Right kidney (tissue), 1 donor: ENCODE measurements at regions not wholly inside any gene's neighbourhood (a gene's known extent, or its start where the extent isn't known, plus 50 kb on each side); places are given as distances from the start of the nearest gene placed in this dataset.
"Not testable (repeated sequence)": the region's sequence is repeated elsewhere in the genome, so short reads cannot be mapped to it uniquely, and the experiment has no call there.

Source experiments
- DNase-seq: peaks from one replicate; pipeline ENCODE4 v3.0.0-alpha.2; 2016

GRCh38 chr2:242027676-242028450 lies 158.3 kb downstream of the RTP5 start:
- no peak for DNase-seq

- DNase-seq: no peak
Measured at GRCh38 chr2:242029422-242030225, 160.1 kb downstream of the RTP5 start.

DNA sequence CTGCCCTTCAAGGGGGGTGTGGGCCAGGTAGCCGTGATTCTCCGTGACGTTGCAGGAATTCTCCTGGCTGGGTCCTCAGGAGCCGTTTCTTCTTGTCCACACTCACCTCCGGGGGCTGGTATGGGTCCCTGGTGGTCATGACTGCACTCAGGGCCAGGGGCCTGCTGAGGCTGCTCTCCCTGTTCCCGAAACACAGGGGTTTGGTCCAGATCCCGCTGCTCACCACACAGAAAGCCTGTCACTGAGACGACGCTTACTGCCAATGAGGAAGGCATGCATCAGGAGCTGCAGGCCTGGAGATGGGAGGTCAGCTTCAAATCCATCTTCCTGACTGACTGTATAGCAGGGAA lies 160.7 kb downstream of the RTP5 start:
- DNase-seq: no peak

DNA sequence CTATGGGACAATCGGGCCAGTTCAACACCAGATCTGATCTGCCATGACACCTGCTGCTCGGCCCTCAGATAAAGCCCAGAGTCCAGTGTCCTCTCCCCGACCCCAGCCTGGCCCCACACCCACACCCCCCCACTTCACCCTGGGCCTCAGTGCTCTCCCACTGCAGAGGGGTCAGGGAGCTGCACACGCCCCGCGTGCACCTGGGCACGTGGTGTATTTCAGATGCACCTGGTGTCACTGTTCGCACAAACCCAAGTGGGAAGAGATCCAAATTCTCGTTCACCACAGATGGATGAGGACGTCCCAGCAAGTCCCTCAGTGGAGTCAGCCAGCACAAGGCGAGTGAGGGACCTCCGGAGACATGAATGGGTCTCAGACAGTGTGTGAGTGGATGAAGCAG lies 161.3 kb downstream of the RTP5 start:
- DNase-seq: no peak

GRCh38 chr2:242031481-242032019 lies 162.0 kb downstream of the RTP5 start:
- DNase-seq: no peak

DNA sequence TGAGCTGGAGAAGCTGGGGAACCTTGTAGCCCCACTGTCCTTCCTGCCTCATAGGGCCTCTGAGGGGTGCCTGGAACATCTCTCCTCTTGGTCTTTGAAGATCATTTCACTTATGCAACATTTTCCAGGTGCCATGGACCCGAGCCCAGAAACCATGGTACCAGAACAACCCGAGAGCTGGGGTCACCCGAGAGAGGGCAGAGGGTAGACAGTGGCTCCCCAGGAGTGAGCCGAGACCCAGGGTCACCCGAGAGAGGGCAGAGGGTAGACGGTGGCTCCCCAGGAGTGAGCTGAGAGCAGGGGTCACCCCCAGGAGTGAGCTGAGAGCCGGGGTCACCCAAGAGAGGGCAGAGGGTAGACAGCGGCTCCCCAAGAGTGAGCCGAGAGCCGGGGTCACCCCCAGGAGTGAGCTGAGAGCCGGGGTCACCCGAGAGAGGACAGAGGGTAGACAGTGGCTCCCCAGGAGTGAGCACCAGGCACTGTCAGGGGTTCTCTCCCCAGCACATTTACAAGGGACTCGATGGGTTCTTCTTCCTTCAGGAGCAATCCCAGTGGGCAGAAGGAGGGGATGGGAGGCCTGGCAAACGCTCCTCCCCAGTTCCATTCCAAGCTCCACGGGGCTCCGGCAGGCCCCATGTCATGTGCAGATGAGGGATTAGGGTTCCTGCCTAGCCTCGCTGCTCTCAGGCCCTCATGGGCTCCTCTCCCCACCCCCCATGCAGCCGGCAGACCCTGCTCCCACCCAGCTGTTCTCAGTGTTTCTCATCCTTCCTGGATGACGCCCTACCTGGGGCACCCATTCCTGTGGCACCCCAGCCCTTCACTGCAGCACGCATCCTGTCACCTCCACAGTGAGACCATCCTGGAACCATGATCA lies 163.5 kb downstream of the RTP5 start:
- no peak for DNase-seq

GRCh38 chr2:242034138-242034537 lies 164.6 kb downstream of the RTP5 start:
- DNase-seq: no peak

DNA sequence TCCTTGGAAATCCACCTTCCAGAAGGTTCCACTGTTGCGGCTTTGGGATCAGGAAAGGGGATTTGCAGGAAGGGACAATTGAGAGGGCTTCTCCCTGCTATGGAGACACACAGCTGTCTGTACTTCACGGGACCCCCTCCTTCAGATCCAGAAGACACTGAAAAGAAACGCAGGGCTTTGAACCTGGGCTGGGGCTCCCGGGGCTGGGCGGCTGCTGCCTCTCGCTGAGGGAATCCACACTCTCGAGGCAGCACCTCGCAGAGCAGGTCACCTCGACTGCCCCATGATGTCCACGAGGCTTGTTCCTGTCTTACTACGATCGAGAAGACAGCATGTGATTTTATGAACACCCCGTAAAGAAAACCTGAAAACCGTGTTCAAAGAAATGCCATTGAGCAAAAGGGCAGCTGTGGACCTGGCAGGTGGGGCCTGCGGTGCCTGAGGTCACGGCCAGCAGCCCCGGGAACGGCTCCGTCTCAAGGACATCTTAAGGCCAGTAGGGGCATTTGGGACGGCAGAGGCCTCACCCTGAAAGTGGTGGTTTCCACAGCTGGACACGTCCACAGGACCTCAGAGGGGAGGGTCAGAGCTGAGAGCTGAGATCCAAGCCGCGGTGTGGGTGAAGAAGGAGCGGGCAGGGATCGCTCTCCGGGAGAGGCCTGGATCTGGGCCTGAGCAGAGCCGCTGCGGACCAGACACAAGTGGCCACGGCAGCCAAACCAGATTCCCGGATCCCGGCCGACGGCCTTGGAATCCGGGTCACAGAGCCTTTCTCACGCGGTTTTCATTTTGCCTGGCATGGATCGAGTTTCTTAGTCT lies 165.7 kb downstream of the RTP5 start:
- no peak for DNase-seq

- no peak for DNase-seq
Measured at GRCh38 chr2:242035858-242036652, 166.5 kb downstream of the RTP5 start.

DNA sequence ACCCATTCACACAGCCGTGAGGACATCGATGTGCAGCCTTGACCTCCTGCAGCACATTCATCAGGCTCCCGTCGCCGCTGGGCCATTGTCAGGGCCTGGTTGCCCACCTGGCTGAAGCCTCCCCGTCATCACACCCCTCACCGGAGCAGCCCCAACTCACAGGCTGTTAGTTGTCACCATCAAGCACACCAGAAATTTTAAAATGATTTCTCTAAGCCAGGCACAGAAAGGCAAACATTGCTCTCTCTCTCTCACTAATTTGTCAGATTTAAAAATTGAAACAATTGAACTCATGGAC lies 167.1 kb downstream of the RTP5 start:
- no peak for DNase-seq

- DNase-seq: no peak
Measured at GRCh38 chr2:242038166-242038927, 168.8 kb downstream of the RTP5 start.

DNA sequence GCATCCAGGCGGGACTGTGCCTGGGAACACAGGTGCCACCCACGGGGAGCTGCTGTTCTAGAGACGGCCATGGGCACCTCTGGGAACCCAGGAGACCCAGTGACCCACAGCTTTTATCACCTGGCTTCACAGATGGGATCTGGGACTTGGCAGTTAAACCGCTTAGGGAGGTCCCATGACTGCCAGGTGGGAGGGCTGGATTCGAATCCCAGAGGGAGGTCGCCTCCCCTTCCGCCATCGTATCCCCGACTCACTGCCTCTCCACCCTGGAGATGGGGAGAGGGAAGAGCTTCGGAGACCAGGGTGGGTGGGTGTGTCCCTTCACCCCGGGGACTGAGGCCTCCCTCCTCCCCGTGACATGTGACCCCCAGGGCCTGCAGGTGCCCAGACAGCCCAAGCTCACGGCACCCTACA lies 169.4 kb downstream of the RTP5 start:
- no peak for DNase-seq

GRCh38 chr2:242040303-242040655 lies 170.8 kb downstream of the RTP5 start:
- DNase-seq: no peak

GRCh38 chr2:242040681-242041080 lies 171.2 kb downstream of the RTP5 start:
- DNase-seq: no peak

DNA sequence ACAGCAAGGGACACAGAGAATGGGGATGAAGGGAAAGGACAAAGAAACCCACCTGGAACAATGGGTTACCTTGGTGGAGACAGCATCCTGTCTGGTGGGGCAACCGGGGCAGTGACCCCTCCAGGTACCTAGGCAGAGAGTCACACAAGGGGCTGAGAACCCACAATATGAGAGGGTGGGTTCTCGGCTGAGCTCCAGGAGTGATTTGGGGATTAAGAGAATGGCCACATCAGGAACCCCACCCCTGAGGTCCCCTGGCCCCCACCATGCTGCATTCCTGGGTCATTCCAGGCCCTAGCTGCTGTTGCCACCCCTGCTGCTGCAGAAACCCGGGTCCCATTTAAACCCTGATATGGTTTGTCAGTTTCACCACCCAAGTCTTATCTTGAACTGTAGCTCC lies 172.3 kb downstream of the RTP5 start:
- no peak for DNase-seq

- no peak for DNase-seq
Measured at GRCh38 chr2:242043538-242044312, 174.2 kb downstream of the RTP5 start.

DNA sequence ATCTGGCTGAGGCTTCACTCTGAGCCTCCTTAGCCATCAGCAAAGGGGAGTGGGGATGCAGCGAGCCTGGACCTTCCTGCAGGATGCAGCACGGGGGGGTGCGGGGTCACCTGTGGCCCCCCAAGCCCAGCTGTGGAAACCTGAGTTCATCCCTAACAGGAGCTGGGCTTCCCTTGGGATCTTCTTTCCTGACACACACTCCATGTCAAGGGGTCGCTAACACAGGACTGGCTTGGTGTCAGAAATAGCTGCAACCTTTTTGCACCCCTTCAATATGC lies 174.7 kb downstream of the RTP5 start:
- DNase-seq: no peak

DNA sequence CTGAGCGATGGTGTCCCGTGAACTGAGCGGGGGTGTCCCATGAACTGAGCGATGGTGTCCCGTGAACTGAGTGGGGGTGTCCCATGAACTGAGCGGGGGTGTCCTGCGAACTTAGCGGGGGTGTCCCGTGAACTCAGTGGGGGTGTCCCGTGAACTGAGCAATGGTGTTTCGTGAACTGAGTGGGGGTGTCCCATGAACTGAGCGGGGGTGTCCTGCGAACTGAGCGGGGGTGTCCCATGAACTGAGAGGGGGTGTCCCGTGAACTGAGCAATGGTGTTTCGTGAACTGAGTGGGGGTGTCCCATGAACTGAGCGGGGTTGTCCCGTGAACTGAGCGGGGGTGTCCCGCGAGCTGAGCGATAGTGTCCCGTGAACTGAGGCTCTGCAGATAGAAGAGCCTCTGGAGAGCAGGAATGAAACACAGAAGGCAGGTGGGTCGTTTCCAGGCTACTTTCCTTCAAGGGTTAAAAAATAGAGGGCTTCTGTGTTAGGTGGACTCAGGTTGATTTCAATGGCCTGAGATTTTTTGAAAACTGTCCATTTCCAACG lies 176.1 kb downstream of the RTP5 start:
- not testable (repeated sequence) for DNase-seq

GRCh38 chr2:242046206-242046826 lies 176.8 kb downstream of the RTP5 start:
- DNase-seq: no peak
